NCI-H82 treated with DMSO at 0.1 percent for 48 hours (cell line): ENCODE measurements at regions not wholly inside any gene's neighbourhood (a gene's known extent, or its start where the extent isn't known, plus 50 kb on each side); places are given as distances from the start of the nearest gene placed in this dataset.
A peak's percentile ranks its signal among the peaks of the same experiment; 100 is the strongest.

ENCODE experiments used
- DNase-seq: peaks from one replicate; lab custom pipeline; 2025; ENCODE audit not compliant: unreplicated experiment; lab: John Stamatoyannopoulos, UW

DNA sequence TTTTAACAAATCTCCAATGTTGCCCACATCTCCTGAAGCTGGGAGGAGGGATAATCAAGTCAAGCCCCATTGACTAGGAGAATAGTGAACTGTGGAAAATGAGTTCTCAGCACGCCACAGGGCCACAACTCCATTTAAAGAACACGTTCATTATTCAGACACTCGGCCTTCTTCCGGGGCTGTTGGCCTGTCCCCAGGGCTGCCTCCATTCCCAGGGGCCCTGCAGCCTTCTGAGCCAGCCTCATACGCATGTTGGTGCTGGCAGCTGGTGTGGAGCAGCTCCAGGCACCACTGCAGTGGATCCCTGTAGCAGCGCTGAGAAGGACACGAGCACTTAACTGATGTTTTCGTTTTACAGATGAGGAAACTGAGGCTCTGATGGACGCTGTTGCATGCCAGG, 87.5 kb upstream of the RCN1 start:
- no peak for DNase-seq

DNA sequence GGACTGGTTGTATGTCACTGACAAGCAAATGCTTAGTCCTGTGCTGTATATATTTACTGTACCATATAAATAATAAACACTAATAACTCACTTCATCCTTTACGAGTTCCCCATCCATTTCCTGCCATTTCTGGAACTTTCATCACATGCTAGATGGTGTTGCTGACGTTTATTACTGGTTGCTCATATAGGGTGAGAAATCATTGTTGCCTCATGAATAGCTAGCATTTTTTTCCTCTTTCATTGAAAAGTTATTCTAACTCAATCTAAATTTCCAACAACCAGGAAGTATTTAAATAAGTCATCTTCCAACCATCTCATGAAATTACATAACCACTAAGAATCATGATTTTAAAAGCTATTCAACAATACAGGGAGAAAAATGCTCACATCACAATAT, 88.6 kb upstream of the RCN1 start:
- DNase-seq = no peak

DNA sequence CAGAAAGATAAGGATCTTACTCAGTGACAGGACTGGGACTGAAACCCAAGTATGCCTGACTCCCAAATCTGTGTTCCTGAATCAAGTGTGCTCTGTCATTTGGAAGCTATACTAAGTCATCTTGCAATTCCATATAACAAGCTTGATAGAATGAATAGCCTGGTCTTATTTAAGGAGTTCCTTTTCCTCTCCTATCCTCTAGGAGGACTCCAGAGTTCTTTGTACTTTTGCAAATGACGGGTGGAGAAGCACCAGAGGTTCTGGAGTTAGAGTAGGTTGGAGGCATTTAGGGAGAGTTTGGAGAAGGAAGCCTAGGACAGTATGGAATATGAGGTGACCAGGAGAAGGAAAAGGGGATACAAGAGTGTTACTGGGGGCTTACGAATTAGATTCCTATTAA, 92.9 kb upstream of the RCN1 start:
- DNase-seq = no peak

DNA sequence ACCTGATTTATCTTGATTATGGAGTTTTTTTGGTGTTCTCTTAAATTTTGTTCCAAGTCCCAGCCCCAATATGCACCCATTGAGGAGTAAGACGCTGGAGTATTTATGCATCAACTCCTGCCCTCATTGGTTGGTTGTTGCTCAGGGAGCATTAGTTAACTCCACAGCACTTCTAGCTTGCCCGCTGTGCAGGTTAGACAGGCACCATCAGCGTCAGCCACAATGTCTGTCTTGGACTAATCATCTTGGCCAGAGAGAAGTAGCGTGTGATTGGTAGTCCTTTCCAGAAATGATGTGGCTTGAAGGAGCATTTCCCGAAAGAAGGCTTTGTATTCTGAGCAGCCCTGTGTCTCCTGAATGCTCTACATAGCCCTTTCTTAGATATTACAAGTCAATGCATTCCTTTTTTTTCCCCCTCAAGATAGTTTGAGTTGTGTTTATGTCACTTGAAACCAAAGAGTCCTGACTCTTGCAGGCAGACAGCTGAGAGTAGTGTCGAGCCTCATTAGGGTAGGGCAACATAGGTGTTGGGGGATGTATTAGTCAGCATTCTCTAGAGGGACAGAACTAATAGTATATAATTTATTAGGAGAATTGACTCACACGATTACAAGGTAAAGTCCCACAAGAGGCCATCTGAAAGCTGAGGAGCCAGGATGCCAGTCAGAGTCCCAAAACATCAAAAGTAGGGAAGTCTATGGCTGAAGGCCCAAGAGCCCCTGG, 94.6 kb upstream of the RCN1 start:
- DNase-seq = no peak

DNA sequence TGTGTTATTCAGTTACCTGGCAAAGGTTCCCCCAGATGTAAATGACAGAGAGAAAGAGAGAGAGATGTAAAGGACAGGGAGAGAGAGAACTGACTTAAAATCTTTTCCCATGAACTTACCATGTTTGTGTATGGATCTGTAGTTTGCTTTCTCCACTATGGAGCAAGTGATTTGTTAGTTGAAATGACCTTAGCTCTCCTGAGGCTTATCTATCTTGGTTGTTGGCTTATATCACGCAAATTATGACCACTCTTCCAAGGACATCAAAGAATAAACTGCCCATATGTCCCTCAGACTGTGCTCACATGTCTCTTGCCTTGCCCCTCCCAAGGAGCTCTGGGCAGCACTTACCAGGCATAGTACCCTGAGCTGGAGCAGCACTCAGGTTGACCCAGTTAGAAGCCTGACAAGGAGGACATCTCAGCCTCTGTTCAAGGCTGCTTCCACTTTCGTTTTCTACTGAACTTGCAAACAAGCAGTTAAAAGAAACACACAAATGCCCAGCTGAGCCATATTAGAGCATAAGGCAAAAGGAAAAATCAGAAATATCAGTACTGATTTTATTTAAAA, 95.3 kb upstream of the RCN1 start:
- no peak for DNase-seq

DNA sequence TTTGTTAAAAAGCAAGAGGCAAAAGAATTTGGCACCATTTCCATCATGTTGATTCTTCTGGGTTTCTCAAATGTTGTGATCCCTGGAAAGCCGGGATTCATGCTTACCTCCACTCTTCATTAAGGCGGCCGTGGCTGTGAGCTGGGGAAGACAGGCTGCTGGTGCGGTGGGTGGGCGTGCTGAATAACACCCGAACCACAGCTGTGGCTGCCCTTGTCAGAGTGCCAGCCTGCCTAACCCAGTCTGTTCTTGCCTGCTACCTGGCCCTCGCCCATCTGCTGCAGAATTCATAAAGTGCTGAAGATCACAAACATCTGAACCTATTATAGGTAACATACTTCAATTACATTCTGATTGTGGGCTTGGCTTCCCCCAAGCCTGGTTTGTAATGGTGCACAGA, 95.8 kb upstream of the RCN1 start:
- DNase-seq = no peak

DNA sequence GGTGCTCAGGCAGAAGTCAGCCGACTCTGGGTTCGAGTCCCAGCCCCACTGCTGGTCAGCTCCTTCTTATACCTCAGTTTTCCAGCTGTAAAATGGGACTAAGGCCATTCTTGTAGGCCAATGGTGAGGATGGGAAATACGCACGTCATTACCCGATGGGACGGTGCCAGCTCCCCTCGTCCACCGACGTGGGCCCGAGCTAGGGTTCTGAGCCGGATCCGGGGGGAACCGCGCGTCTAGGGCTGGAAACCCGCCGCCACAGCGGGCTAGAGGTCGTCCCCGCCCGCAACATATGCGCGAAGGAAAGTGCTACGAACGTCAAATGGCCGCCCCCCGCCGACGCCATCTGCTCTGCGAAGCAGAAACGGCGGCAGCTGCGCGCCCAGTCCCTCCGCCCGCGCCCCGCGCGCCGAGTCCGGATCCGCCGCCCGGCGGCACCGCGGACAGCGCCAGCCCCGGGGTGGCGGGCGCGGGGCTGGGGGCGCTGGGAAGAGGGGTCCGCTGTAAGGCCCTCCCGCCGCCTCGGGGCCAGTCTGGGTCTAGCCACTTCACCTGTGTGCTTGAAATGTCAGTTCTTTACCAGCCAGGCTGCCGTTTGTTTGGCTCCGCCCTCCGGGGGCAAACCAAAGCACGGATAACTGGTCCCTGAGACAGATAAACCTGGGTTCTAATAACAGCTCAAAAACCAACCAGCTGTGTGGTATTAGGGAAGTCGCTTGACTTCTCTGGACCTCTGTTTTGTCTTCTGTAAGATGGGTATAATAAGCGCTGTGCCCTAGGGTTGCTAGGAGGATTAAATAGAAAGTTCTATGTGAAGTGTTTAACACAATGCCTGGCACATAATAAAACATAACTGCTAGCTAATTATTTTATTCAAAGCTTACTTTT, 103.5 kb upstream of the RCN1 start:
- DNase-seq = no peak

DNA sequence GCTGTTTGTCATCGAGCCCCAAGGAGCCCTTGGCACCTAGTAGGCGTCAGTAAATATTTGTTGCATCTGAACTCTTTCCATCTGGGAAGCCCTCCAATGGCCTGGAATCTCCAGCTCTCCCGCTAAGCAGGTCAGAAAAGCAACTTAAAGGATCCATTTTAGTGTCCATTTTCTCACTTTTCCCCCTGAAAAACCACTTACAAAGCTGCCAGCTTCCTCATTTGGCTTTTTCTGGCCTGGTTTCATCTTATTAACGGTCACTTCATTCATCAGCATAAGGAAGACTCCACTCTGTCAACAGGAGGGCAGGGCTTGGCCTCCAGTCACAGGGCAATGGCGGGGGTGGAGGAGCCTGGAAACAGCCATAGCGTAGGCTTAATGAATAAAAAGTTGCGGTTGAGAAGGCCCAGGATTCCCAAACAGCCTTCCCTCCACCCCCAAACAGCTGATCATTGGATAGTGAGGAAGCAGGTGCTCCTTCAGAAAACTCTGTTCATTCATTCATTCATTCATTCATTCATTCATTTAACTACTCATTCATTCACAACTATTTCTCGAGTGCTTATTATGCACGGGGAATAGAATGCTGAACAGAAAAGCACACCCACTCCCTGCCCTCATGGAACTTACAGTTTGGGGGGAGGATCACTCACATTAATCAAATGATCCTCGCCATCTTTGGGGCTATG, 104.5 kb upstream of the RCN1 start:
- DNase-seq = no peak

DNA sequence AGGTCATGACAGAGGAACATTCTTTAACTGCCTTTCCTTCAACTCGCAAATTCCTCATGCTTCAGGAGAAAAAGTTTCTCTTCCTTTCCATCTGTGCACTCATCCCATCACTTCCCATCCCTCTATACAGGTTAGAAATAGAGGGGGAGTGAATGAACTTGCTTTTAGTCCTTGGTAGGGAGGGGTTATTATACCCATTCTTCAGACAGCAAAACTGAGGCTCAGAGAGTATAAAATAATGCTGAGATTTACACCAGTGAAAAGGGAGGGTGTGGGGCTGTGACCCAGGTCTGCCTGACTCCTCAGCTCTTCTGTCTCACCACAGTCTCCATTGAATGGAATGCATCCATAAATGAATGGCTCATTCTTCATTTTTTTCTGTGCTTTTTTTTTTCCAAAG, 109.4 kb upstream of the RCN1 start:
- no peak for DNase-seq

DNA sequence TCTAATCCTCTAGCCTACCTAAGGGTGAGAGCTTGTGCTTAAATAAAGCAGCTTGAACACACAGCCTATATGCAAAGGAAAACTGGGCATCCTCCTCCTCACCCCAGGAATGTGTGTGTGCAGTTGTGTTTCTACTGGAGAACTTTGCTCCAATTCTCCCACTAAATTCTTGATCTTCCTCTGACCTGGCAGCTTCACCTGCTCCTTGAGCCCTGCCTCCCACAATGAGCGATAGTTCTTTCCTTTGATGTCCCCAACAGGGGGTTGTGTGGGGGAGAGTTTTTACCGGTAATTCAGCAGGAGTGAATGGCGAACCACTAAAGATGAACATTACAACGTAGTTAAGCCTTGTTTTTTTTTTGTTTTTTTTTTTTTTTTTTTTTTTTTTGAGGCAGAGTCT, 113.5 kb upstream of the RCN1 start:
- no peak for DNase-seq

DNA sequence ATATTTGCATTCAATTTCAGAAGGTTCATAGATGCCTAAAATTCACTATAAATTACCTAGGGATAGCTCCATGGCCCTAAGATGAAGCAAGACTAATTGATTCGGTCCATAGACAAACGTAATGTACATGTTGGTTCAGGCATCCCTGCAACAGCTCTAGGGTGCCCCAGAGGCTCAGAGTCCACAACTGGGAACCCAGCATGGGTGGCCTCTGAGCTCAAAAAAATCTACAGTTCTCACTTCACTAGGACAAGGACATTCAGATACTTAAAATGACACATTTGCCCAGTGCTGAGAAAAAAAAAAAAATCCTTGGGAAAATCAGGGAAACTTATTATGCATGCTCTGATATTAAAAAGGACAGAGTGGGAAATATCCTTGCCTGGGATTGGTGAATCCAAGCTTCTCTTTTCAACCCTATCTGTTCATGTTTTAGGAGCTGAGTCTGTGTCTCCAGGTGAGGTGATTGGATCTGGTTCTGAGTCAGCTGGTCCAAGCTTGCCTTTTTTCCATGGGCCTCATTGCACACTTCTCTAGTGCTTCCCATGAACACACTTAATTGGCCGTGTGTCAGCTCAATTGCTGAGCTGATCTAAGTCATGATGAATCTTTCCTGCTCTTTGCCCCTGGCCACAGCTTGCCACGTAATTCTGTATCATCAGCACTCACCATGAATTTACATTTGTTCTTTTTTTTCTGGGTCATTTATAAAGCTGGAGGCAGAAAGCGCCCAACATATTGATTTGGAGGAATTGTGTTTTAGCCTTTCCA, 116.3 kb upstream of the RCN1 start:
- no peak for DNase-seq

DNA sequence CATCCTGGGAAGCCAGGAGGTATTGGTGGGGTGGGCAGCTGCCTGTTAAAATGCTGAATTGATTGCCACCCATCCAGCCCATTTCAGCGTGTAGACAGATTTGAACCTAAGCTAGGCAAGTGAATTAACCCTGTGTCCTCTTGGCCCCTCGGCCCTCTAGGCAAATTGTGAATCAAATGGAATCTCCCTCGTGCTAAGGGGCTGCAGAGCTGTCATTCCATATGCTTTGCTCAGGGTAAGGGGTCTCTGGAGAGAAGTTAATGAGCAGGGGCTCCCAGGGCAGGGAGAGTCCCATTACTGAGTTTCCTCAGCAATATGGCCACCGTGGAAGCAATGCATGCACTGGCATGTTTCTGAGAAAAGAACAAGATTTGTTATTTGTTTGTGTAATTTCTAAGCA, 117.7 kb upstream of the RCN1 start:
- no peak for DNase-seq

DNA sequence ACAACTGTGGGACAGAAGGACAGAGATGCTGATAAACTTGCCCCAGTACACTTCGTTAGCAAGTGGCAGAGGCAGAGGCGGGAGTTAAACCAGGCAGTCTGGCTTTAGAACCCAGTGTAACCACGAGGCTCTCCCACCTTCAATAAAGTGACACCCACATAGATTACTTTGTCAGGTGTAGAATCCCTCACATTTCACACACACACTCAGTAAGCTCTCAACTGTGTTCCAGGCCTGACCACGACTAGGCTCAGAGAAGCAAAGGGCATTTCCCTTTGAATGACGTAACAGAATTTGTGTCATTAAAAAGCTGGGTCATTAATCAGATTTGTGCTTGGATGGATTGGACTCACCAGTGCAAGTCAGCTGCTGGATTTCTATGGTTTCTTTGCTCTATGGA, 118.3 kb upstream of the RCN1 start:
- DNase-seq = no peak

DNA sequence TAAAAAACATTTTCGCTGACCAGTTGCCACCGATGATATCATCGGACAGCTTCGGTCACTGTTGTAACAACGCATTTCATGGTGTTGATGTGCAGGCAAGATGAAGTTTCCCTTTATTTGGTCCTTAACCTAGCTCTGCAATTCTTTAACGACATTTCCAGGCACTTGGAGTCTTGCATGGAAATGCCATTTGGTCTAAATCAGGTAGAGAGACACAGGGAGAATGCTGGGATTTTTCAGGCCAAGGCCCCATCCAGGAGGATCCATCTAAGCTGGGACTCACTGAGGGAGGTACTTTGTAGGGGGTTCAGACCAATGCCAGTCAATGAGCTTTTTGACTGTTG, 121.5 kb upstream of the RCN1 start:
- no peak for DNase-seq

DNA sequence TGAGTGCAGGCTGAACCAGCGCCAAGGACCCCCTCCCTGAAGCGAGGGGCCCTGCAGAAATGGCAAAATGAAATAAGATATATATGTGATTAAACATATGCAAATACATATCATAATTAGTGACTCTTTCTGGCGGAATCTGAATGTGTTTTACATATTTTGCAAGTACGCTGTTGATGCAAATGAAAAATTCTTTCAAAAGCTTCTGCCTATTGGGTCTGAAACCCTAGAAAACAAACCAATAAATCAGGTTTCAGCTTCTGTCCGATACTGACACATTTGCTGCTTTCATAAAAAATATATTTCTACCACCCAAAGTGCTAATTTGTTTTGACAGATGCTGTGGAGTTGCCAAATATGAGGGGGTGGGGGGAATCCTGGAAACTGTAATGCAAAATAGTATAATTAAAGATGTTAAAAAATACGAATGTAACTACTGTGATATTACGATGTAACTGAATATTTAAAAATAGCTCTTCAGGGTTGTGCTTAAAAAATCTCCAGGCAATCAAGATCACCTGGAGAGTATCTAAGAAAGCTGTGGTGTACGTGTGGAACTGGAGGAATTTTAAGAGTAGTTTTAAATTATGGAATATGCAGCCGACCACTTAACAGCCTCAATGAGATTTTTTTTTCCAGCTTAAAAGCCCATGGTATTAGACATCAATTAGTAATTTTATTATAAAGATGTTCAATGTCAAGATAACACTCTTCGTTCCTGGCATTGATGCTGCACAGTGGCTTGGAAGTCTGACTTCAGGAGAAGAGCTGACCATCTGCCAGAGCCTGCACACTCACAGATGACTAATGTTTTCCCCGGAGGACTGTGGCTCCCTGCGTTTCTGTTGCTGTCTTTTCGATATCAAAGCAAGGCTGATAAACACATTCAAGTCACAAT, 122.2 kb upstream of the RCN1 start:
- DNase-seq = peak; percentile 23

DNA sequence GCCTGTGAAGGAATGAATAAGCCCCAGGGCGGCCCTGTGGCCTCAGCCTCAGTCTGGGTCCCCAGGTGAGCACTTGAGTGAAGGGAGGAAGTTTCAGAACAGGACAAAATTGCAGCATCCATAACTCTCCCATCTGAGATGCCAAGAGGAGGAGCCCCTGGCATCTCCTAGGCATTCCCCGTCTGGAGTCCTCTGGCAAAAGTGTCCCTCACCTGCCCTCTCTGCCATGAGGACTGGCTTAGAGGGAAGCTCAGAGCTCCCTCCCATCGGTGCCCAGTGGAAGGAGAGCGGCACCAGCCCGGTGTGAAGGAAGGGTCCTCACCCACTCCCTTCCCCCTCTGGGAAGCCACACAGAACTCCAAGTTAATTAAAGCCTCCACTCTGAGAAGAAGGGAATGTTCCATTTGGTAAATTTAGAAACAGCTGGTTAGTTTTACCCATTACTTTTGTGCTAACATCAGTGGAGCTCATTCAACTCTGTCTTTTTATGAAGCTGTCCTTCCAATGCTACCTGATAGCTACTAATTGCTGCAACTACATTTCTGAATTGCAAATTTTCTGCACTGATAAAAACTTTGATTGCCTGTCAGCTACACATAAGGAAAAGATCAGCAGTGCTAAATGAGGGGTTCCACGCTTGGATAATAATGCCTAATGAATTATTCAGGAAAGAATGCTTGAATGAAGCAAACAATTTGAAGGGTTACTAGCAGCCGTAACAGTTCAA, 123.3 kb upstream of the RCN1 start:
- no peak for DNase-seq

DNA sequence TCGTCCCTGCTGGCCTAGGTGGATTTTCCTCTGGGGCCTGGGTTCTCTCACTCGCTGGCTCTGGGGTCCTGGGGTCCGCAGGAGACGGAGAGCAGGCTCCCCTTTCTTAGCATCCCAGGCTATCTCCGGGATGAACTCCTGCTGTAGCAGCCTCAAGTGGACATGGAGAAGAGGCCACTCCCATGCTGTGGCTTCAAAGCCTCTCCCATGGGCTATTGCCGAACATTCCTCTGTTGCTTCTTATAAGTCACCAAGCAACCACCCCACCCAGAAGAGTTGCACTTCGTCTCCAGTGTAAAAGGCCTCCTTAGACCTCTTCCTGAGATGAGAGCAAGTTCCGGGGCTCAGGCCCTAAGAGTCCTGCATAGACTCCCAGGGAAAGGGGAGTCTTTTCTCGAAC, 124.0 kb upstream of the RCN1 start:
- DNase-seq = no peak

DNA sequence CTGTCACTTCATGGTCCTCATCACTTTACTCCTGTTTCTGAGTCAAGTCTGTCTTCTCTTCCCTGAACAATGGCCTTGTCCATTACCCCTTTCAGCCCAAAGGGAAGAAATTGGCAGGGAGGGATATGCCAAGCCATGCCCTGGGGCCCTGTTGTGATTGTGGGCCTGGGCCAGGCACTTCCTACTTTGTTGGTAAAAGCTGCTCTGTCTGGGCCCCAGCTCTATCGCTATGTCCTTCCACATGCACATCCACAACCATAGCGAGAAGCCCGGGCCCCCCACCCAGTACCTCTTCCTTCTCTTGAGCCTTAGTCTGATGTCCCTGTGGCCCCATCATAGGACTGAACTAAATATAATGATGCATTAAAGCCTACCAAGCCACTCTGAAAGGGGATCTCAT, 126.7 kb upstream of the RCN1 start:
- no peak for DNase-seq

DNA sequence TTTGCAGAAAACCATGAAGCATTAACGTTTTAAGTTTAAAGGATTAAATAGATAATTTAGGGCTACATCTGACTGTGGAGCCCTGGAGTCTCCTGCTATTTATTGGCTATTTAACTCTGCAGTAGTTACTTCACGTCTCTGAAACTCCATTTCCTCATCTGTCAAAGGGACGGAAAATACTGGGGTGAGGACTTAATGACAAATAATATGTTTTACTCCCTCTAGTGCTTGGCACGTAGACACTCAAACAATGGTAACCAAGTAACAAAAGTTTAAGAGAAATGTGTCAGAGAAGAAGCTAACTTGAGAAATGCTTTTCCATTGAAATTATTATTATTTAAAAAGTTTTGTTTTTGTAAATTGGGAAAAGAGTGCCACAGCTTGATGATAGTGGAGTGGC, 130.7 kb upstream of the RCN1 start:
- DNase-seq = no peak
